Spinal cord (tissue), 9 donors: ENCODE measurements at regions not wholly inside any gene's neighbourhood (a gene's known extent, or its start where the extent isn't known, plus 50 kb on each side); places are given as distances from the start of the nearest gene placed in this dataset.
A peak's percentile ranks its signal among the peaks of the same experiment; 100 is the strongest.

Source experiments
- DNase-seq, 6 donors: peaks; one replicate each; pipeline versions ENCODE4 v3.0.0 to v3.0.0-alpha.2; 2013 to 2015; ENCODE audit warnings: low spot score in 6 of 6, low read depth in 4 of 6
- H3K27ac ChIP-seq: one replicate; pipeline ENCODE4 v1.5.1; 2013; ENCODE audit warnings: low read depth, low read length, control low read depth
- H3K27me3 ChIP-seq: one replicate; pipeline ENCODE4 v1.6.1; 2013; ENCODE audit warnings: low read length; ENCODE audit not compliant: control insufficient read depth, insufficient read depth
- H3K36me3 ChIP-seq: one replicate; pipeline ENCODE4 v1.6.1; 2013; ENCODE audit warnings: low read length; ENCODE audit not compliant: control insufficient read depth, insufficient read depth
- H3K4me1 ChIP-seq: one replicate; pipeline ENCODE4 v1.6.1; 2013; ENCODE audit warnings: low read length; ENCODE audit not compliant: control insufficient read depth, insufficient read depth
- H3K4me3 ChIP-seq: one replicate; pipeline ENCODE4 v1.5.1; 2013; ENCODE audit warnings: low read depth, low read length, control low read depth
- H3K9me3 ChIP-seq: one replicate; pipeline ENCODE4 v1.6.1; 2013; ENCODE audit warnings: low read length; ENCODE audit not compliant: control insufficient read depth, insufficient read depth
- WGBS: methylation state at CpG from one replicate; pipeline ENCODE4 v1.1.5; 2013; ENCODE audit warnings: missing lambda C conversion rate; ENCODE audit not compliant: insufficient coverage; 5-methylcytosine and 5-hydroxymethylcytosine counted together
- donor health status: healthy.

- H3K27ac ChIP-seq = no peak overlapping the region
- no peak for DNase-seq
- H3K4me3 ChIP-seq = no peak overlapping the region
- WGBS = 92% methylated on average over 2 of the region's 3 CpGs
- peaks cover 4% of the 10 kb centered on the region for H3K4me1 ChIP-seq
- H3K36me3 ChIP-seq = no peaks in the 10 kb centered on the region
- no peaks in the 10 kb centered on the region for H3K27me3 ChIP-seq
- no peaks in the 10 kb centered on the region for H3K9me3 ChIP-seq
Observed at GRCh38 chr6:14062345-14063029, 55.1 kb upstream of the CD83 start.

- no CpG with 5 or more reads among the region's 3 CpGs for WGBS
- DNase-seq = no peak
- Histone ChIP-seq H3K4me1 (peaks cover 4% of the 10 kb centered on the region), H3K36me3 (no peaks in the 10 kb centered on the region), H3K27ac (no peak overlapping the region), H3K27me3 (no peaks in the 10 kb centered on the region), H3K4me3 (no peak overlapping the region), H3K9me3 (no peaks in the 10 kb centered on the region)
Observed at GRCh38 chr6:14063756-14064155, 53.8 kb upstream of the CD83 start.

- WGBS = 60% methylated on average over 1 of the region's 1 CpG
- H3K4me1 ChIP-seq = no peaks in the 10 kb centered on the region
- no peaks in the 10 kb centered on the region for H3K27me3 ChIP-seq
- no peaks in the 10 kb centered on the region for H3K36me3 ChIP-seq
- H3K27ac ChIP-seq = no peak overlapping the region
- DNase-seq = no peak
- H3K9me3 ChIP-seq = no peaks in the 10 kb centered on the region
- no peak overlapping the region for H3K4me3 ChIP-seq
Observed at GRCh38 chr6:14065350-14065749, 52.2 kb upstream of the CD83 start.

GRCh38 chr6:14066782-14067406 is 50.7 kb upstream of the CD83 start:
- Histone ChIP-seq H3K4me1 (no peaks in the 10 kb centered on the region), H3K27me3 (no peaks in the 10 kb centered on the region), H3K36me3 (no peaks in the 10 kb centered on the region), H3K9me3 (no peaks in the 10 kb centered on the region), H3K27ac (no peak overlapping the region), H3K4me3 (no peak overlapping the region)
- WGBS = 18% methylated on average over 3 of the region's 5 CpGs
- peak; percentile 53 to 97 (median 69) for DNase-seq

- no CpG with 5 or more reads among the region's 3 CpGs for WGBS
- H3K4me3 ChIP-seq = no peak overlapping the region
- H3K9me3 ChIP-seq = no peaks in the 10 kb centered on the region
- H3K4me1 ChIP-seq = no peaks in the 10 kb centered on the region
- DNase-seq = no peak
- H3K27me3 ChIP-seq = no peaks in the 10 kb centered on the region
- H3K27ac ChIP-seq = no peak overlapping the region
- no peaks in the 10 kb centered on the region for H3K36me3 ChIP-seq
Observed at GRCh38 chr6:14067656-14068055, 49.9 kb upstream of the CD83 start.
